ENCODE measurements at regions not wholly inside any gene's neighbourhood (a gene's known extent, or its start where the extent isn't known, plus 50 kb on each side); places are given as distances from the start of the nearest gene placed in this dataset.
"Not testable (repeated sequence)": the region's sequence is repeated elsewhere in the genome, so short reads cannot be mapped to it uniquely, and the experiment has no call there.

GRCh38 chr3:152676810-152677379 is 158.0 kb upstream of the P2RY1 start:
- H3K9me3 Mint-ChIP-seq = no peaks in the 10 kb centered on the region
- H3K27me3 Mint-ChIP-seq = peaks cover 3% of the 10 kb centered on the region
- DNase-seq (ENCODE audit: extremely low spot score, unreplicated experiment) = no peak
- no peaks in the 10 kb centered on the region for H3K36me3 Mint-ChIP-seq
- no peak overlapping the region for H3K4me3 Mint-ChIP-seq
- H3K4me1 Mint-ChIP-seq (ENCODE audit: unreplicated experiment) = peaks cover 4% of the 10 kb centered on the region
- no peak overlapping the region for H3K27ac Mint-ChIP-seq
- TF ChIP-seq, protein P1, sequence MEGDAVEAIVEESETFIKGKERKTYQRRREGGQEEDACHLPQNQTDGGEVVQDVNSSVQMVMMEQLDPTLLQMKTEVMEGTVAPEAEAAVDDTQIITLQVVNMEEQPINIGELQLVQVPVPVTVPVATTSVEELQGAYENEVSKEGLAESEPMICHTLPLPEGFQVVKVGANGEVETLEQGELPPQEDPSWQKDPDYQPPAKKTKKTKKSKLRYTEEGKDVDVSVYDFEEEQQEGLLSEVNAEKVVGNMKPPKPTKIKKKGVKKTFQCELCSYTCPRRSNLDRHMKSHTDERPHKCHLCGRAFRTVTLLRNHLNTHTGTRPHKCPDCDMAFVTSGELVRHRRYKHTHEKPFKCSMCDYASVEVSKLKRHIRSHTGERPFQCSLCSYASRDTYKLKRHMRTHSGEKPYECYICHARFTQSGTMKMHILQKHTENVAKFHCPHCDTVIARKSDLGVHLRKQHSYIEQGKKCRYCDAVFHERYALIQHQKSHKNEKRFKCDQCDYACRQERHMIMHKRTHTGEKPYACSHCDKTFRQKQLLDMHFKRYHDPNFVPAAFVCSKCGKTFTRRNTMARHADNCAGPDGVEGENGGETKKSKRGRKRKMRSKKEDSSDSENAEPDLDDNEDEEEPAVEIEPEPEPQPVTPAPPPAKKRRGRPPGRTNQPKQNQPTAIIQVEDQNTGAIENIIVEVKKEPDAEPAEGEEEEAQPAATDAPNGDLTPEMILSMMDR (conservative IDR thresholded peaks at IDR 0.05) = no peak

DNA sequence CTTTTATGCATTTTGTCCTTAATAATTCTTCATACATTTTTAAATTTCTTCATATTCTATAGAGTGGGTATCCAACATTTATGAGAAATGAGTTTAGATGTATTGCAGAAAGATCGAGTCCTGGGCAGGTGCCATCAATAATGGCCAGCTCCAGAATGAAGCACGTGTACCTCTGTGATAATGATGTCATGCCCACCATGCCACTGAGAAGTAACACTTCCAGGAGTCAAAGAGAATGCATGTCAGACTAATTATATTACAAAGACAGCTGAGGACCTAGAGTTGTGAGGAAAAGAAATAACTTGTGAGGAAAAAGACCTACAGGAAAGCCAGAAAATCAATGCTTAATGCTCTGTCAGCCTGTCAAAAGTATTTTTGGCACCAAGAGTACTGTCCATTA is 157.4 kb upstream of the P2RY1 start:
- Mint-ChIP-seq H3K36me3 (no peaks in the 10 kb centered on the region), H3K9me3 (no peaks in the 10 kb centered on the region), H3K4me3 (no peak overlapping the region), H3K27me3 (no peaks in the 10 kb centered on the region), H3K27ac (no peak overlapping the region), H3K4me1 (ENCODE audit: unreplicated experiment) (no peaks in the 10 kb centered on the region)
- TF ChIP-seq, protein P1 (conservative IDR thresholded peaks at IDR 0.05) = no peak
- DNase-seq (ENCODE audit: extremely low spot score, unreplicated experiment) = no peak

DNA sequence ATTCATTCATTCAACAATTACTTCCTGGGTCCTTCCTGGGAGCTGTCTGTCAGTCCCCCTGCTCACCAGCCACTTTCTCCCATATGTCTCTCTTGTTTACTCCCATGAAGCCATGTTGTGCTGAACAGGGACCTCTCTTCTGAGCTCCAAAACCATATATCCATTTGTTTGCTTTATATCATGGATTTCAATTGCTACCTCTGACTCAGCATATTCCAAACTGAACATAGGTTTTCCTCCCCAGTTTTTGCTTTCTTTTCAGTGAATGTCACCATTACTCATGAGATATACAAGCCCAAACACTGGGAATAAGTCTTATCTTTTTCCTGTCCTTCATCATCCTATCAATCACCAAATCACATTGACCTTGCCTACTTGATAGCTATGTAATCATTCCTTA is 152.5 kb upstream of the P2RY1 start:
- no peaks in the 10 kb centered on the region for H3K27me3 Mint-ChIP-seq
- no peak overlapping the region for H3K4me3 Mint-ChIP-seq
- H3K4me1 Mint-ChIP-seq (ENCODE audit: unreplicated experiment) = no peaks in the 10 kb centered on the region
- DNase-seq (ENCODE audit: extremely low spot score, unreplicated experiment) = no peak
- TF ChIP-seq, protein P1 (conservative IDR thresholded peaks at IDR 0.05) = no peak
- no peaks in the 10 kb centered on the region for H3K9me3 Mint-ChIP-seq
- no peaks in the 10 kb centered on the region for H3K36me3 Mint-ChIP-seq
- H3K27ac Mint-ChIP-seq = no peak overlapping the region

GRCh38 chr3:152683521-152683999 is 151.4 kb upstream of the P2RY1 start:
- H3K27ac Mint-ChIP-seq = no peak overlapping the region
- no peaks in the 10 kb centered on the region for H3K36me3 Mint-ChIP-seq
- TF ChIP-seq, protein P1 (conservative IDR thresholded peaks at IDR 0.05) = no peak
- no peaks in the 10 kb centered on the region for H3K4me1 Mint-ChIP-seq (ENCODE audit: unreplicated experiment)
- H3K27me3 Mint-ChIP-seq = no peaks in the 10 kb centered on the region
- no peaks in the 10 kb centered on the region for H3K9me3 Mint-ChIP-seq
- no peak overlapping the region for H3K4me3 Mint-ChIP-seq
- DNase-seq (ENCODE audit: extremely low spot score, unreplicated experiment) = no peak

- no peak for DNase-seq (ENCODE audit: extremely low spot score, unreplicated experiment)
- Mint-ChIP-seq H3K9me3 (no peaks in the 10 kb centered on the region), H3K27me3 (no peaks in the 10 kb centered on the region), H3K36me3 (no peaks in the 10 kb centered on the region), H3K4me3 (no peak overlapping the region), H3K4me1 (ENCODE audit: unreplicated experiment) (no peaks in the 10 kb centered on the region), H3K27ac (no peak overlapping the region)
- TF ChIP-seq, protein P1 (conservative IDR thresholded peaks at IDR 0.05) = no peak
Measured at GRCh38 chr3:152684279-152684678, 150.7 kb upstream of the P2RY1 start.

DNA sequence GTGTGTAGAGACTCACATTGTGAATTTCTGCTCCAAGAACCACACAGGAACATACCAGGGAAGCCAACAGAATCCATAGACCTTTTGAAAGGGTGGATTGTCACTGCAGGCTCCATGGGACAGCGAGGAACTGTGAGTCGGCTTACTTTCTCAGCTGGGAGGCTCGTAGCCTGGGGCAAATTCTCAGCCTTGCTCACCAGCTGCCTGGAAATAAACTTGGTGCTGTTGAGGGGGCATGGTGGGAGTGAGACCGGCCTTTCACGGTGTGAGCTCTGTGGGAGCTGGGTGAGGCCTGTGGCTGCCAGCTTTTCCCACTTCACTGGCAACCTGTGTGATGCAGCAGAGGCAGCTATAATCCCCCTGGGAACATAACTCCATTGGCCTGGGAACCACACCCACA is 146.6 kb upstream of the P2RY1 start:
- Mint-ChIP-seq H3K27me3 (no peaks in the 10 kb centered on the region), H3K4me1 (ENCODE audit: unreplicated experiment) (no peaks in the 10 kb centered on the region), H3K9me3 (no peaks in the 10 kb centered on the region), H3K27ac (no peak overlapping the region), H3K36me3 (no peaks in the 10 kb centered on the region), H3K4me3 (no peak overlapping the region)
- DNase-seq (ENCODE audit: extremely low spot score, unreplicated experiment) = no peak
- TF ChIP-seq, protein P1 (conservative IDR thresholded peaks at IDR 0.05) = no peak

- not testable (repeated sequence) for H3K4me1 Mint-ChIP-seq (ENCODE audit: unreplicated experiment); H3K4me3 Mint-ChIP-seq; H3K27me3 Mint-ChIP-seq; H3K27ac Mint-ChIP-seq; H3K9me3 Mint-ChIP-seq; DNase-seq (ENCODE audit: extremely low spot score, unreplicated experiment); H3K36me3 Mint-ChIP-seq
Measured at GRCh38 chr3:152692326-152692725, 142.6 kb upstream of the P2RY1 start.

DNA sequence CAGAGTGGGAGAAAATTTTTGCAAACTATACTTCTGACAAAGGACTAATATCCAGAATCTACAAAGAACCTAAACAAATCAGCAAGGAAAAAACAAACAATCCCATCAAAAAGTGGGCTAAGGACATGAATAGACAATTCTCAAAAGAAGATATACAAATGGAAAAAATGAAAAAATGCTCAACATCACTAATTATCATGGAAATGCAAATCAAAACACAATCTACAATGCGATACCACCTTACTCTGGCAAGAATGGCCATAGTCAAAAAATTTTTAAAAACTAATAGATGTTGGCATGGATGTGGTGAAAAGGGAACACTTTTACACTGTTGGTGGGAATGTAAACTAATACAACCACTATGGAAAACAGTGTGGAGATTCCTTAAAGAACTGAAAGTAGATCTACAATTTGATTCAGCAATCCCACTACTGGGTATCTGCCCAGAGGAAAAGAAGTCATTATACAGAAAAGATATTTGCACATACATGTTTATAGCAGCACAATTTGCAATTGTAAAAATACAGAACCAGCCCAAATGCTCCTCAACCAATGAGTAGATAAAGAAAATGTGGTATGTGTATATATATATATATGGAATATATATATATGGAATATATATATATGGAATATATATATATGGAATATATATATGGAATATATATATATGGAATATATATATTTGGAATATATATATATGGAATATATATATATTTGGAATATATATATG is 141.2 kb upstream of the P2RY1 start:
- not testable (repeated sequence) for DNase-seq (ENCODE audit: extremely low spot score, unreplicated experiment); H3K27ac Mint-ChIP-seq; H3K9me3 Mint-ChIP-seq; H3K36me3 Mint-ChIP-seq; H3K27me3 Mint-ChIP-seq; H3K4me3 Mint-ChIP-seq; H3K4me1 Mint-ChIP-seq (ENCODE audit: unreplicated experiment)

All from type B pancreatic cell (in vitro differentiated cells).